Activated CD8-positive, alpha-beta T cell treated with anti-CD3 and anti-CD28 coated beads, Interleukin-2, amount 10 ng/mL, durations not matched to agents 7 days and 5 days (primary cell): ENCODE measurements at regions not wholly inside any gene's neighbourhood (a gene's known extent, or its start where the extent isn't known, plus 50 kb on each side); places are given as distances from the start of the nearest gene placed in this dataset.

Source experiments
- ATAC-seq: fragments of 150-1000 bp; cut with Tn5 transposase; one replicate; pipeline ENCODE4 v1.10.0; 2021; ENCODE audit warnings: moderate library complexity
- CTCF ChIA-PET: fragments of 350-600 bp; sonication (Branson Sonifier 250); formaldehyde crosslinking; loops from one replicate; lab custom pipeline; 2021; ENCODE audit warnings: antibody characterized with exemption; lab: Charles Lee
- POLR2A ChIA-PET: fragments of 350-600 bp; sonication (Branson Sonifier 250); formaldehyde crosslinking; loops from one replicate; lab custom pipeline; 2021; ENCODE audit warnings: antibody characterized with exemption; lab: Charles Lee
- DNase-seq: peaks from one replicate; pipeline ENCODE4 v3.0.0-alpha.2; 2020
- H3K27ac Mint-ChIP-seq: one replicate; pipeline ENCODE4 v1.8.0; 2021; ENCODE audit warnings: mild to moderate bottlenecking, mixed read lengths
- H3K27me3 Mint-ChIP-seq: one replicate; pipeline ENCODE4 v1.8.0; 2021; ENCODE audit warnings: low read depth, mixed read lengths
- H3K36me3 Mint-ChIP-seq: one replicate; pipeline ENCODE4 v1.8.0; 2021; ENCODE audit warnings: low read depth, mixed read lengths
- H3K4me1 Mint-ChIP-seq: one replicate; pipeline ENCODE4 v1.8.0; 2021; ENCODE audit warnings: low read depth, mixed read lengths
- H3K4me3 Mint-ChIP-seq: one replicate; pipeline ENCODE4 v1.8.0; 2021; ENCODE audit warnings: mild to moderate bottlenecking, mixed read lengths
- H3K9me3 Mint-ChIP-seq: one replicate; pipeline ENCODE4 v1.8.0; 2022; ENCODE audit warnings: mixed read lengths; ENCODE audit not compliant: insufficient read depth

- CTCF ChIA-PET, result no interaction called here
- Mint-ChIP-seq H3K27ac (no peak overlapping the region), H3K36me3 (no peaks in the 10 kb centered on the region), H3K9me3 (no peaks in the 10 kb centered on the region), H3K4me1 (no peaks in the 10 kb centered on the region), H3K27me3 (peaks cover 2% of the 10 kb centered on the region), H3K4me3 (no peak overlapping the region)
- ATAC-seq (no peak), DNase-seq (no peak)
- POLR2A ChIA-PET, result no interaction called here
These were observed 58.7 kb upstream of the NBEA start for GRCh38 chr13:34883396-34883795.

- no peak overlapping the region for H3K4me3 Mint-ChIP-seq
- peaks cover 2% of the 10 kb centered on the region for H3K27me3 Mint-ChIP-seq
- DNase-seq (no peak), ATAC-seq (no peak)
- H3K27ac Mint-ChIP-seq, result no peak overlapping the region
- no peaks in the 10 kb centered on the region for H3K9me3 Mint-ChIP-seq
- POLR2A ChIA-PET, result no interaction called here
- CTCF ChIA-PET, result no interaction called here
- no peaks in the 10 kb centered on the region for H3K36me3 Mint-ChIP-seq
- no peaks in the 10 kb centered on the region for H3K4me1 Mint-ChIP-seq
These were observed 57.7 kb upstream of the NBEA start for GRCh38 chr13:34884366-34884765.

- no peak overlapping the region for H3K4me3 Mint-ChIP-seq
- no peak for DNase-seq
- ChIA-PET CTCF (no interaction called here), POLR2A (no interaction called here)
- ATAC-seq, result no peak
- H3K36me3 Mint-ChIP-seq, result no peaks in the 10 kb centered on the region
- H3K27me3 Mint-ChIP-seq, result no peaks in the 10 kb centered on the region
- no peaks in the 10 kb centered on the region for H3K4me1 Mint-ChIP-seq
- no peaks in the 10 kb centered on the region for H3K9me3 Mint-ChIP-seq
- H3K27ac Mint-ChIP-seq, result no peak overlapping the region
These were observed 55.8 kb upstream of the NBEA start for GRCh38 chr13:34886121-34886875.

- DNase-seq (no peak), ATAC-seq (no peak)
- Mint-ChIP-seq H3K27ac (no peak overlapping the region), H3K9me3 (no peaks in the 10 kb centered on the region), H3K27me3 (no peaks in the 10 kb centered on the region), H3K4me1 (no peaks in the 10 kb centered on the region), H3K4me3 (no peak overlapping the region), H3K36me3 (no peaks in the 10 kb centered on the region)
- POLR2A ChIA-PET, result no interaction called here
- CTCF ChIA-PET, result no interaction called here
These were observed 55.1 kb upstream of the NBEA start for GRCh38 chr13:34886987-34887386.
